ENCODE measurements at regions not wholly inside any gene's neighbourhood (a gene's known extent, or its start where the extent isn't known, plus 50 kb on each side); places are given as distances from the start of the nearest gene placed in this dataset.

GRCh38 chr2:106009096-106009495, 185.0 kb downstream of the UXS1 start:
- TF ChIP-seq NFYB (CRISPR knock-in tag; conservative IDR thresholded peaks at IDR 0.05; ENCODE audit: low read depth) (no peak), SP1 (CRISPR knock-in tag; conservative IDR thresholded peaks at IDR 0.05) (no peak), MAX (CRISPR knock-in tag; IDR thresholded peaks at IDR 0.05) (no peak), GRHL2 (CRISPR knock-in tag; IDR thresholded peaks at IDR 0.05; ENCODE audit: insufficient replicate concordance, severe bottlenecking) (no peak), CTCF (IDR thresholded peaks at IDR 0.05) (no peak), ESRRA (CRISPR knock-in tag; IDR thresholded peaks at IDR 0.05; ENCODE audit: borderline replicate concordance) (no peak), ETV6 (CRISPR knock-in tag; IDR thresholded peaks at IDR 0.05) (no peak), E2F4 (CRISPR knock-in tag; IDR thresholded peaks at IDR 0.05; ENCODE audit: borderline replicate concordance, low read depth) (no peak), NR1H2 (CRISPR knock-in tag; IDR thresholded peaks at IDR 0.05) (no peak)
